HL-60 (cell line): ENCODE measurements at regions not wholly inside any gene's neighbourhood (a gene's known extent, or its start where the extent isn't known, plus 50 kb on each side); places are given as distances from the start of the nearest gene placed in this dataset.

Experiments used
- POLR2AphosphoS5 ChIP-seq: IDR thresholded peaks from 2 replicates; pipeline ENCODE4 v1.6.1; 2012; ENCODE audit warnings: low read depth
- TF ChIP-seq, protein P1 (sequence below): IDR thresholded peaks from one replicate; pipeline ENCODE4 v1.5.1; 2011; ENCODE audit warnings: low read length, control low read depth, inconsistent platforms; ENCODE audit not compliant: insufficient read depth

DNA sequence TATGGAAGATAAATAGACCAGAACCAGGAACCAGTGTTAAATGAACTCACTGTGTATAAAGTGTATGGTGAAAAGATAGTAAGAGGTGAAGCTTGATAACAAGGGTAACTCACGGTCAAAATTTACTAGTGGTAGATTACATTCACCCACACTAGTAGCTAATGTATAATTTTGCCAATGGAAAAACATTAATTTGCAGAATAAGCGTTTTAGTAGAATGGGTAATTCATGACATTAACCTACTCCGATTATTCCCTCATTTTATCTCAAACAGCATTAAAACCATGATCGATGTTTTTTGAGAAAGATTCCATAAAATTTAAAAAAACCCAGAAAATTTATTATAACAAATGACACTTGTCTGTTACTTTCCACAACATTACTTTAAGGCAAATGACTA is 57.7 kb upstream of the PPP1R3A start:
- TF ChIP-seq, protein P1, sequence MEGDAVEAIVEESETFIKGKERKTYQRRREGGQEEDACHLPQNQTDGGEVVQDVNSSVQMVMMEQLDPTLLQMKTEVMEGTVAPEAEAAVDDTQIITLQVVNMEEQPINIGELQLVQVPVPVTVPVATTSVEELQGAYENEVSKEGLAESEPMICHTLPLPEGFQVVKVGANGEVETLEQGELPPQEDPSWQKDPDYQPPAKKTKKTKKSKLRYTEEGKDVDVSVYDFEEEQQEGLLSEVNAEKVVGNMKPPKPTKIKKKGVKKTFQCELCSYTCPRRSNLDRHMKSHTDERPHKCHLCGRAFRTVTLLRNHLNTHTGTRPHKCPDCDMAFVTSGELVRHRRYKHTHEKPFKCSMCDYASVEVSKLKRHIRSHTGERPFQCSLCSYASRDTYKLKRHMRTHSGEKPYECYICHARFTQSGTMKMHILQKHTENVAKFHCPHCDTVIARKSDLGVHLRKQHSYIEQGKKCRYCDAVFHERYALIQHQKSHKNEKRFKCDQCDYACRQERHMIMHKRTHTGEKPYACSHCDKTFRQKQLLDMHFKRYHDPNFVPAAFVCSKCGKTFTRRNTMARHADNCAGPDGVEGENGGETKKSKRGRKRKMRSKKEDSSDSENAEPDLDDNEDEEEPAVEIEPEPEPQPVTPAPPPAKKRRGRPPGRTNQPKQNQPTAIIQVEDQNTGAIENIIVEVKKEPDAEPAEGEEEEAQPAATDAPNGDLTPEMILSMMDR, result no peak
- TF ChIP-seq POLR2AphosphoS5, result no peak
